Panc1 (cell line): ENCODE measurements at regions not wholly inside any gene's neighbourhood (a gene's known extent, or its start where the extent isn't known, plus 50 kb on each side); places are given as distances from the start of the nearest gene placed in this dataset.

Experiments
- ATAC-seq: fragments of 200-7000 bp; cut with Tn5 transposase; 2 replicates; pipeline ENCODE4 v1.9.1; 2020; ENCODE audit warnings: mild to moderate bottlenecking, moderate library complexity
- BruUV-seq: library from RNA; stranded (reverse); fragments of 400-500 nt; replicated peaks from 2 replicates; lab custom pipeline; 2021; lab: Mats Ljungman, UMichigan
- CTCF ChIA-PET: fragments of 300-600 bp; sonication (Branson Sonifier 250); formaldehyde crosslinking; loops from one replicate; lab custom pipeline; 2022; ENCODE audit warnings: antibody characterized with exemption; lab: Charles Lee
- POLR2A ChIA-PET: fragments of 300-600 bp; sonication (Branson Sonifier 250); formaldehyde crosslinking; loops from one replicate; lab custom pipeline; 2022; ENCODE audit warnings: antibody characterized with exemption; lab: Charles Lee
- DNase-seq: peaks from one replicate; pipeline ENCODE4 v3.0.0-alpha.2; 2010; ENCODE audit warnings: low read depth, low spot score
- H3K27ac ChIP-seq: 2 replicates; pipeline ENCODE4 v1.5.1; 2011; ENCODE audit warnings: mild to moderate bottlenecking, low read length, inconsistent platforms
- H3K27me3 ChIP-seq: fragments of 200-500 bp; sonication (Bioruptor generic); 2 replicates; pipeline ENCODE4 v1.6.0; 2014; ENCODE audit warnings: low read length, inconsistent platforms; ENCODE audit not compliant: control insufficient read depth, insufficient read depth
- H3K36me3 ChIP-seq: fragments of 200-500 bp; sonication (Bioruptor generic); 2 replicates; pipeline ENCODE4 v1.5.1; 2014; ENCODE audit warnings: inconsistent platforms, mild to moderate bottlenecking, low read length, moderate library complexity; ENCODE audit not compliant: control insufficient read depth, insufficient read depth
- H3K4me1 ChIP-seq: 2 replicates; pipeline ENCODE4 v1.5.1; 2011; ENCODE audit warnings: inconsistent platforms, mild to moderate bottlenecking, low read length, moderate library complexity; ENCODE audit not compliant: control insufficient read depth, insufficient read depth
- H3K4me3 ChIP-seq, 2 experiments: 2 replicates each; pipeline ENCODE4 v1.5.1; 2011 to 2012; ENCODE audit warnings: low read depth in 2 of 2, low read length in 2 of 2, mild to moderate bottlenecking in 2 of 2, inconsistent platforms in 1 of 2, moderate library complexity in 1 of 2
- H3K9me3 ChIP-seq: fragments of 200-500 bp; sonication (Bioruptor generic); 2 replicates; pipeline ENCODE4 v1.5.1; 2014; ENCODE audit warnings: low read depth, mild to moderate bottlenecking, inconsistent platforms, low read length, moderate library complexity; ENCODE audit not compliant: control insufficient read depth, insufficient read depth
- POLR2AphosphoS5 ChIP-seq: IDR thresholded peaks from 2 replicates; pipeline ENCODE4 v1.6.1; 2012; ENCODE audit warnings: mild to moderate bottlenecking, low read depth, low read length, moderate library complexity
- SIN3A ChIP-seq: IDR thresholded peaks from 2 replicates; pipeline ENCODE4 v1.6.1; 2012; ENCODE audit warnings: low read depth, mild to moderate bottlenecking, low read length, moderate library complexity, borderline replicate concordance; ENCODE audit not compliant: insufficient read depth
- TCF7L2 ChIP-seq: IDR thresholded peaks from 2 replicates; pipeline ENCODE4 v1.6.1; 2011; ENCODE audit warnings: mild to moderate bottlenecking, low read depth, low read length, inconsistent platforms
- in situ Hi-C: cut with HindIII; loops from 2 replicates; pipeline ENCODE4 v1.10.0; 2016; ENCODE audit warnings: low sequenced_read_pairs, low pct_unique_long_range_greater_than_20kb
- intact Hi-C: fragments of 100-400 bp; cut with micrococcal nuclease; formaldehyde crosslinking; loops from one replicate; pipeline ENCODE4 v1.10.0; 2022; ENCODE audit not compliant: unreplicated experiment
- TF ChIP-seq, protein P1 (sequence below), 2 experiments: IDR thresholded peaks; 2 replicates each; pipeline ENCODE4 v1.6.1; 2011 to 2012; ENCODE audit warnings: low read depth in 2 of 2, control low read depth in 1 of 2, low read length in 1 of 2, mild to moderate bottlenecking in 1 of 2, moderate library complexity in 1 of 2; ENCODE audit not compliant: insufficient read depth in 1 of 2
- TF ChIP-seq, protein P2 (sequence below): fragments of 450-650 bp; IDR thresholded peaks from 2 replicates; pipeline ENCODE4 v1.5.1; 2017; ENCODE audit warnings: mild to moderate bottlenecking

DNA sequence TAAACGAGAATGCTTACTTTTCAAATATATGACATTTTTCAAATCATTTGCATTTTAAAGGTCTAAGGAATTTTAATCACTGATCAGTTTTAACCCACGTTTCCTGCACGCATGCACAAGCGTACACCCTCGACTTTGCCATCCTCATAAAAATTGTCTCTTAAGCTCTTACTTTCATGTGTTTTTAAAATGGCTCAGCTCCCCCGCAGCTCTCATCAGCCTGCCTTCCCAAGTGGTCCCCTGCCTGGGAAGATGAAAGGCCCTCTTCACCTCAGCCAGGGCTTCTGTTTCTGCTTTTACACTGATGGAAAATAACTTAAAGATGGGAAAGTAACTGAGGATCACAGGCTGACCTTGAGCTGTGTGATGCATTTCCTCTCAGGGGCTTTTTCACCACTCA lies 131.6 kb upstream of the LSM8 start:
- in situ Hi-C loops: no loop called here
- no peak overlapping the region for H3K27ac ChIP-seq
- ChIA-PET POLR2A (no interaction called here), CTCF (no interaction called here)
- no peak for TF ChIP-seq SIN3A
- TF ChIP-seq, protein P1, sequence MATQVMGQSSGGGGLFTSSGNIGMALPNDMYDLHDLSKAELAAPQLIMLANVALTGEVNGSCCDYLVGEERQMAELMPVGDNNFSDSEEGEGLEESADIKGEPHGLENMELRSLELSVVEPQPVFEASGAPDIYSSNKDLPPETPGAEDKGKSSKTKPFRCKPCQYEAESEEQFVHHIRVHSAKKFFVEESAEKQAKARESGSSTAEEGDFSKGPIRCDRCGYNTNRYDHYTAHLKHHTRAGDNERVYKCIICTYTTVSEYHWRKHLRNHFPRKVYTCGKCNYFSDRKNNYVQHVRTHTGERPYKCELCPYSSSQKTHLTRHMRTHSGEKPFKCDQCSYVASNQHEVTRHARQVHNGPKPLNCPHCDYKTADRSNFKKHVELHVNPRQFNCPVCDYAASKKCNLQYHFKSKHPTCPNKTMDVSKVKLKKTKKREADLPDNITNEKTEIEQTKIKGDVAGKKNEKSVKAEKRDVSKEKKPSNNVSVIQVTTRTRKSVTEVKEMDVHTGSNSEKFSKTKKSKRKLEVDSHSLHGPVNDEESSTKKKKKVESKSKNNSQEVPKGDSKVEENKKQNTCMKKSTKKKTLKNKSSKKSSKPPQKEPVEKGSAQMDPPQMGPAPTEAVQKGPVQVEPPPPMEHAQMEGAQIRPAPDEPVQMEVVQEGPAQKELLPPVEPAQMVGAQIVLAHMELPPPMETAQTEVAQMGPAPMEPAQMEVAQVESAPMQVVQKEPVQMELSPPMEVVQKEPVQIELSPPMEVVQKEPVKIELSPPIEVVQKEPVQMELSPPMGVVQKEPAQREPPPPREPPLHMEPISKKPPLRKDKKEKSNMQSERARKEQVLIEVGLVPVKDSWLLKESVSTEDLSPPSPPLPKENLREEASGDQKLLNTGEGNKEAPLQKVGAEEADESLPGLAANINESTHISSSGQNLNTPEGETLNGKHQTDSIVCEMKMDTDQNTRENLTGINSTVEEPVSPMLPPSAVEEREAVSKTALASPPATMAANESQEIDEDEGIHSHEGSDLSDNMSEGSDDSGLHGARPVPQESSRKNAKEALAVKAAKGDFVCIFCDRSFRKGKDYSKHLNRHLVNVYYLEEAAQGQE (IDR thresholded peaks at IDR 0.05; ENCODE audit: insufficient read depth in 1 of 2, low read depth in 2 of 2, low read length in 1 of 2): no peak
- TF ChIP-seq POLR2AphosphoS5: no peak
- no peak for TF ChIP-seq TCF7L2
- TF ChIP-seq, protein P2, sequence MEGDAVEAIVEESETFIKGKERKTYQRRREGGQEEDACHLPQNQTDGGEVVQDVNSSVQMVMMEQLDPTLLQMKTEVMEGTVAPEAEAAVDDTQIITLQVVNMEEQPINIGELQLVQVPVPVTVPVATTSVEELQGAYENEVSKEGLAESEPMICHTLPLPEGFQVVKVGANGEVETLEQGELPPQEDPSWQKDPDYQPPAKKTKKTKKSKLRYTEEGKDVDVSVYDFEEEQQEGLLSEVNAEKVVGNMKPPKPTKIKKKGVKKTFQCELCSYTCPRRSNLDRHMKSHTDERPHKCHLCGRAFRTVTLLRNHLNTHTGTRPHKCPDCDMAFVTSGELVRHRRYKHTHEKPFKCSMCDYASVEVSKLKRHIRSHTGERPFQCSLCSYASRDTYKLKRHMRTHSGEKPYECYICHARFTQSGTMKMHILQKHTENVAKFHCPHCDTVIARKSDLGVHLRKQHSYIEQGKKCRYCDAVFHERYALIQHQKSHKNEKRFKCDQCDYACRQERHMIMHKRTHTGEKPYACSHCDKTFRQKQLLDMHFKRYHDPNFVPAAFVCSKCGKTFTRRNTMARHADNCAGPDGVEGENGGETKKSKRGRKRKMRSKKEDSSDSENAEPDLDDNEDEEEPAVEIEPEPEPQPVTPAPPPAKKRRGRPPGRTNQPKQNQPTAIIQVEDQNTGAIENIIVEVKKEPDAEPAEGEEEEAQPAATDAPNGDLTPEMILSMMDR: no peak
- H3K9me3 ChIP-seq: no peaks in the 10 kb centered on the region
- no peaks in the 10 kb centered on the region for H3K4me1 ChIP-seq
- H3K4me3 ChIP-seq: no peak overlapping the region
- DNase-seq: no peak
- intact Hi-C loops: no loop called here
- no peaks in the 10 kb centered on the region for H3K36me3 ChIP-seq
- no peaks in the 10 kb centered on the region for H3K27me3 ChIP-seq
- no peak for ATAC-seq
- BruUV-seq: no TSS peak

DNA sequence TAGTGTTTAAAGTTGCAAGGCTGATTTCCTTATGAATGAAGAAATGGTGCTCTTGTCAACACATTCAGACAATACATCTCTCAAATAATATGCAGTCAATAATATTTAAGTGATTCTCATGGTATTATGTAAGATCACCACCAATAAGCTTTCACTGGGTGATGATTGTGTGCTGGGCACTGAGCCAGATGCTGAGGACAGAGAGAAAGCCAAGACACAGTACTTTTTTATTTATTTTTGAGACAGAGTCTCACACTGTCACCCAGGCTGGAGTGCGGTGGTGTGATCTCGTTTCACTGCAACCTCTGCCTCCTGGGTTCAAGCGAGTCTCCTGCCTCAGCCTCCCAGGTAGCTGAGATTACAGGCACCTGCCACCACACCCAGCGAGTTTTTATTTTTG lies 130.6 kb upstream of the LSM8 start:
- DNase-seq (no peak), ATAC-seq (no peak)
- ChIA-PET POLR2A (no interaction called here), CTCF (no interaction called here)
- intact Hi-C loops: no loop called here
- Histone ChIP-seq H3K4me3 (no peak overlapping the region), H3K36me3 (no peaks in the 10 kb centered on the region), H3K27ac (no peak overlapping the region), H3K9me3 (no peaks in the 10 kb centered on the region), H3K27me3 (no peaks in the 10 kb centered on the region), H3K4me1 (no peaks in the 10 kb centered on the region)
- in situ Hi-C loops: no loop called here
- BruUV-seq: no TSS peak
- TF ChIP-seq POLR2AphosphoS5 (no peak), TCF7L2 (no peak), SIN3A (no peak)
- TF ChIP-seq, protein P2: no peak
- TF ChIP-seq, protein P1 (IDR thresholded peaks at IDR 0.05; ENCODE audit: insufficient read depth in 1 of 2, low read depth in 2 of 2, low read length in 1 of 2): no peak
